22Rv1 (cell line): ENCODE measurements at regions not wholly inside any gene's neighbourhood (a gene's known extent, or its start where the extent isn't known, plus 50 kb on each side); places are given as distances from the start of the nearest gene placed in this dataset.

Experiments
- H3K27ac ChIP-seq: fragments of 450-650 bp; 2 replicates; pipeline ENCODE4 v1.5.1; 2017
- ZFX ChIP-seq: fragments of 450-650 bp; IDR thresholded peaks from 2 replicates; pipeline ENCODE4 v1.6.1; 2017; ENCODE audit warnings: antibody characterized with exemption, borderline replicate concordance
- TF ChIP-seq, protein P1 (sequence below): fragments of 450-650 bp; IDR thresholded peaks from 2 replicates; pipeline ENCODE4 v1.5.1; 2017; ENCODE audit warnings: mild to moderate bottlenecking

DNA sequence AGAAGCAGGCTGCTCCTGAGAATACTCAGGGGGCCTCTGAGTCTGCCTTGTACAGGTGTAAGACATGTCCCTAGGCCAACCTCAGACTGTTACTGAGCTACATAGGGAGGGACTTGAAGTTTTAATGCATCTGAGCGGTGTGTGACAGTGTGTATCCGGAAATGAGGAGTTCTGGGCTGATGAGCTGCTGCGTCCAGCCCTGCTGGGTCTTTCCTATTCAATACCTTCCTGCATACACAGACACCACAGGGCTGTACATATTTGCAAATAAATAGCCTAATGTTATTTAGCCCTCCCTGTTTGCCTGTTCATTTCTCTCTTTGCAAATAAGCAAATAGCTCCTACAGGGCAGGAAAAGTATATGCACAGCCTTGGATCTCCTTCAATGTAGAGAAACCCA is 134.7 kb upstream of the KIRREL3 start:
- no peak for TF ChIP-seq ZFX
- TF ChIP-seq, protein P1, sequence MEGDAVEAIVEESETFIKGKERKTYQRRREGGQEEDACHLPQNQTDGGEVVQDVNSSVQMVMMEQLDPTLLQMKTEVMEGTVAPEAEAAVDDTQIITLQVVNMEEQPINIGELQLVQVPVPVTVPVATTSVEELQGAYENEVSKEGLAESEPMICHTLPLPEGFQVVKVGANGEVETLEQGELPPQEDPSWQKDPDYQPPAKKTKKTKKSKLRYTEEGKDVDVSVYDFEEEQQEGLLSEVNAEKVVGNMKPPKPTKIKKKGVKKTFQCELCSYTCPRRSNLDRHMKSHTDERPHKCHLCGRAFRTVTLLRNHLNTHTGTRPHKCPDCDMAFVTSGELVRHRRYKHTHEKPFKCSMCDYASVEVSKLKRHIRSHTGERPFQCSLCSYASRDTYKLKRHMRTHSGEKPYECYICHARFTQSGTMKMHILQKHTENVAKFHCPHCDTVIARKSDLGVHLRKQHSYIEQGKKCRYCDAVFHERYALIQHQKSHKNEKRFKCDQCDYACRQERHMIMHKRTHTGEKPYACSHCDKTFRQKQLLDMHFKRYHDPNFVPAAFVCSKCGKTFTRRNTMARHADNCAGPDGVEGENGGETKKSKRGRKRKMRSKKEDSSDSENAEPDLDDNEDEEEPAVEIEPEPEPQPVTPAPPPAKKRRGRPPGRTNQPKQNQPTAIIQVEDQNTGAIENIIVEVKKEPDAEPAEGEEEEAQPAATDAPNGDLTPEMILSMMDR: no peak
- H3K27ac ChIP-seq: no peak overlapping the region

DNA sequence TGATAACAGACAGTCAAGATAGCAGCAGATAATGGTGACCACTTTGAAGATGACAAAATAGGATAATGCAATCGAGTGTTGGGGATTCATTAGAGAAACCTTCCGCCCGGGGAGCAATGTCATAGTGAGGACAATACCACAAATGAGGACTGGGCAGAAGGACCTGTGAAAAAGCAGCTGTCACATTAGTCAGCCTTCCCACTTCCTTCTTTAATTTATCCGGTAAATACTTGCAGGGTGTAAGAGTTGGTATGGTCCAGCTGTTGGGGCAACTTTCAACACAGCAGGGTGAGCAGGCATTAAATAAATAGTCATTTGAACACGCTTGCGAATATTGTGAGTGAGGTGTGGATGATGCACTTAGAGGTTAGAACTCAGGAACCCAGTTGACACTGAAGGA is 132.5 kb upstream of the KIRREL3 start:
- H3K27ac ChIP-seq: no peak overlapping the region
- no peak for TF ChIP-seq ZFX
- TF ChIP-seq, protein P1: no peak

GRCh38 chr11:127130321-127130720 is 129.8 kb upstream of the KIRREL3 start:
- no peak for TF ChIP-seq ZFX
- TF ChIP-seq, protein P1: no peak

GRCh38 chr11:127126986-127127385 is 126.4 kb upstream of the KIRREL3 start:
- TF ChIP-seq, protein P1: no peak
- no peak for TF ChIP-seq ZFX
- H3K27ac ChIP-seq: no peak overlapping the region

More at GRCh38 chr11:127130321-127130720, 129.8 kb upstream of the KIRREL3 start:
- H3K27ac ChIP-seq: no peak overlapping the region

DNA sequence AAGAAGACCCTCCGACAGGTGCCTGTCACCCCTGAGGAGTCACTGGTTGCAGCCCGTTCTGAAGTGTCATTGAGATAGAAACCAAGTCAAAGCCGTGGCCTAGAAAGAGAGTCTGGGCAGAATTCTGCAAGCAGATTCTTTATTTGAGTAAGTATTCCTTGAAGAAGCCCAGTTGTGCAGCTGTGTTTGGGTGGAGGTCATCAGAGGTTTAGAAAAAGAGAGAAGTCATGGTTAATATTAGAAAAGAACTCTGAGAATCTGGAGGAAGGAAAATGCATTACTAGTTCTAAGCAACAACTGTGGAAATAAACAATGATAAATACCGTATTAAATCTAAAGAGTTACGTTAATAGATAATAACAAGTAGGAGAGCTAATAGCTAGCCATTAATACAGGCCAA is 118.8 kb upstream of the KIRREL3 start:
- TF ChIP-seq, protein P1: no peak
- no peak for TF ChIP-seq ZFX
- H3K27ac ChIP-seq: no peak overlapping the region

DNA sequence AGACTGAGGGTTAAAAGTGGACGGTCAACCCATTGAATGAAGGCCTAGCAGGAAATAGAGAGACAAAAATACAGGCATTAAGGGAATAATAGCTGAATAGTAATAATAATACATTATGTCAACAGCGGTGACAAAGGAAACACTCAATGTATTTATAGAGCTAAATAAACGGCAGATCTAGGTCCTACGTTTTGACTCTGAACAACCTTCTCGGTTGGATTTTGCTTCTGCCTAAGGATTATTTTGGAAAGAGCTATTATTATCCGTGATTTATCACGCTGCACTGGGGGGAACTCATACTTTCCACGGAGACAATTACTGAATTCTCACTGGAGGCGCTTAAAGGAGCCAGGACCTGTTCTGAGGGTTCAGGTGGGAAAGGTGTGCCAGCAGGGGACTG is 118.2 kb upstream of the KIRREL3 start:
- H3K27ac ChIP-seq: no peak overlapping the region
- TF ChIP-seq ZFX: no peak
- TF ChIP-seq, protein P1: no peak

DNA sequence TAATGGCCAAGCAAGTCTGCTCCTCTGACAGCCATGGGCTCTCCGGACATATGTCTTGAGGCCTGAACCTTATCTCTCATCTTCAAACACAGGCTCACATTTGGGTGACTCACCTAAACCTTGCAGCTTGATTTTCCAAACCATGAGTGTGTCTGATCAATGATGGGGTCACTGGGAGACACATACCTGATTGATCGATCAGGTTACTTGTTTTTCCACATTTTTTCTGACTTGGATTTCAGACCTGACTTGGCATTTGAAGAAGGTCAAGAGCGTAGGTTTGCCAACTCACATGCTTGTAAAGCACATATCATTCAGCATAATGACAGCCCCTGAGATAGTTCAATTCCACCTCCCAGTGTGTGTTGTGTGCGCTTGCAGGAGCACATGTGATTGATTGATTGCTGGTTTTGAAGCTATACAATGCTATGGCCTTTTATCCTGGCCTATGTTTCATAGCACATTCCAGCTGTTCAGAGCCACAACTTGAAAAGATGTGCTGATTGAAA is 116.7 kb upstream of the KIRREL3 start:
- TF ChIP-seq ZFX: no peak
- TF ChIP-seq, protein P1: no peak
- no peak overlapping the region for H3K27ac ChIP-seq
